GM13976 (cell line): ENCODE measurements at regions not wholly inside any gene's neighbourhood (a gene's known extent, or its start where the extent isn't known, plus 50 kb on each side); places are given as distances from the start of the nearest gene placed in this dataset.

Experiments used
- DNase-seq: peaks from one replicate; pipeline ENCODE4 v3.0.0; 2012; ENCODE audit warnings: low spot score
- in situ Hi-C: fragments of 300-500 bp; cut with MboI; formaldehyde crosslinking; loops from one replicate; pipeline ENCODE4 v1.12.0; 2022; ENCODE audit warnings: low sequenced_read_pairs, mixed read lengths, inconsistent platforms; ENCODE audit not compliant: unreplicated experiment
- TF ChIP-seq, protein P1 (sequence below): IDR thresholded peaks from 2 replicates; pipeline ENCODE4 v1.5.1; 2012; ENCODE audit warnings: borderline replicate concordance, mild to moderate bottlenecking; ENCODE audit not compliant: insufficient read depth; ENCODE audit errors: extremely low read depth, missing control alignments, control extremely low read depth

DNA sequence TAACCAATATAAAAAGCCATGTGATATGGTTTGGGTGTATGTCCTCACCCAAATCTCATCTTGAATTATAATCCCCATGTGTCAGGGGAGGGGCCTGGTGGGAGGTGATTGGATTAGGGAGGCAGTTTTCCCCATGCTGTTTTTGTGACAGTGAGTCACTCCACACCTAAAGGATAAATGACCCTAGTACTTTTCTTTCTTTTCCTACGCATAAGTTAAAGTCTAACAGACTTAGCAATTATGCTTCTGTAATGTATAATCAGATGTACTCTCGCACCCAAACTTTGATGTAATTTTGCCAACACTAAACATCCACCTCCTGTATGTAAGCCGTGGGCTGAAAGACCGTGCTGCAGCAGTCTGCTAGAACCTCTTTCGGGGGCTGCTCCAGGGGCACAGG lies 97.2 kb upstream of the DSEL start:
- no peak for DNase-seq
- in situ Hi-C loops: no loop called here
- TF ChIP-seq, protein P1, sequence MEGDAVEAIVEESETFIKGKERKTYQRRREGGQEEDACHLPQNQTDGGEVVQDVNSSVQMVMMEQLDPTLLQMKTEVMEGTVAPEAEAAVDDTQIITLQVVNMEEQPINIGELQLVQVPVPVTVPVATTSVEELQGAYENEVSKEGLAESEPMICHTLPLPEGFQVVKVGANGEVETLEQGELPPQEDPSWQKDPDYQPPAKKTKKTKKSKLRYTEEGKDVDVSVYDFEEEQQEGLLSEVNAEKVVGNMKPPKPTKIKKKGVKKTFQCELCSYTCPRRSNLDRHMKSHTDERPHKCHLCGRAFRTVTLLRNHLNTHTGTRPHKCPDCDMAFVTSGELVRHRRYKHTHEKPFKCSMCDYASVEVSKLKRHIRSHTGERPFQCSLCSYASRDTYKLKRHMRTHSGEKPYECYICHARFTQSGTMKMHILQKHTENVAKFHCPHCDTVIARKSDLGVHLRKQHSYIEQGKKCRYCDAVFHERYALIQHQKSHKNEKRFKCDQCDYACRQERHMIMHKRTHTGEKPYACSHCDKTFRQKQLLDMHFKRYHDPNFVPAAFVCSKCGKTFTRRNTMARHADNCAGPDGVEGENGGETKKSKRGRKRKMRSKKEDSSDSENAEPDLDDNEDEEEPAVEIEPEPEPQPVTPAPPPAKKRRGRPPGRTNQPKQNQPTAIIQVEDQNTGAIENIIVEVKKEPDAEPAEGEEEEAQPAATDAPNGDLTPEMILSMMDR: no peak

DNA sequence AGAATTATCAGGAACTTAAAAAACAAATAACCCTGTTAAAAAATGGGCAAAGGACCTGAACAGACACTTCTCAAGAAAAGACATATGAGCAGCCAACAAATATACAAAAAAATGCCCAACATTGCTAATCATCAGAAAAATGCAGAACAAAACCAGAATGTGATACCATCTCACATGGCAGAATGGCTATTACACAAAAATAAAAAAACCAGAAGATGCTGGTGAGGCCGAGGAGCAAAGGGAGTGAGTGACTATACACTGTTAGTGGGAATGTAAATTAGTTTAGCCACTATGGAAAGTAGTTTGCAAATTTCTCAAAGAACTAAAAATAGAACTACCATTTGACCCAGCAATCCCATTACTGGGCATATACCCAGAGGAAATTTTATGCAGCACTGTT lies 95.8 kb upstream of the DSEL start:
- no peak for DNase-seq
- TF ChIP-seq, protein P1: no peak
- in situ Hi-C loops: no loop called here

DNA sequence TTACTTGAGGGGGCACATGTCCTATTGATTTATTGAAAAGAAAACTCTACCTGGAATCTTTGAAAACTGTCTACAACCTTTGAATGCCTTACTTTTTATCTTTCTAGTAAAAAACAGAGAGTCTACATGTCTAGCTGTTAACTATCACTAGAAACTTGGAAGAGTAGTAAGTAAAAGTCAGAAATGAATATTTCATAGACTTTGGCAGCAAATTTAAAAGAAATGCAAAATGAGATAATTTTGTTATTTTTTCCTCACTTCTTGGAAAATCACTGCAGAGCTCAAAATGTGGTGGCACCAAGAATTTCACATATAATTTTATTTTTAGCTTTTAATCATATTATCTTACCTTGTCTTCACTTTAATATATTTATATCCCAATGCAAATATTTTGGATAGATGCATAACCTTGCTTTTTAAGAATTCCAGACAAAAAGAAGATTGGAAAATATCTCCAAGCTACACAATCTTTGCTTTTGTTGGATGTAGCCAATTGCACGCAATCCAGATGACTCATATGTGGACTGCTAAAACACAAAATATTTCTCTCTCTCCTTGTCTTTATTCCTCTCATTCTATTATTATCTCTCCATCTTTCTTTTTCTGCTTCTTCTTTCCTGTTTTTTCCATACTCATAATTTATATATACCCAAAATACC lies 92.2 kb upstream of the DSEL start:
- TF ChIP-seq, protein P1: no peak
- no peak for DNase-seq
- in situ Hi-C loops: no loop called here

DNA sequence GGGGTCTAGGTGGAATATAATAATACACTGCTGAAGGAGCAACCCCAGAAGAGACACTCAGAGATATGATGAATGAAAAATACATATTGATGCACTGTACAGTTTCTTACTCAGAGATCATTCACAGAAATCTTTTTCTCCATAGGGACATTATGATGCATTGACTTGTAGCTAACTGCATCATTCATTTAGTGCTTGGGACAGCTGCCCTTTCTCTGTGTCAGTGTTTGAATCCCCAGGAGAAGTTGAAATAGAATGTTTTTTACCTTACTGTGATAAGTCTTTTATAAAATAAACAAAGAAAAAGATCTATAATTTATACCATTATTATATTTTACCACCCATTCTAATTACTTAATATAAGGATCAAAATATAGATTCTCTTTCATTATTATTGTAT lies 91.7 kb upstream of the DSEL start:
- DNase-seq: no peak
- in situ Hi-C loops: no loop called here
- TF ChIP-seq, protein P1: no peak

DNA sequence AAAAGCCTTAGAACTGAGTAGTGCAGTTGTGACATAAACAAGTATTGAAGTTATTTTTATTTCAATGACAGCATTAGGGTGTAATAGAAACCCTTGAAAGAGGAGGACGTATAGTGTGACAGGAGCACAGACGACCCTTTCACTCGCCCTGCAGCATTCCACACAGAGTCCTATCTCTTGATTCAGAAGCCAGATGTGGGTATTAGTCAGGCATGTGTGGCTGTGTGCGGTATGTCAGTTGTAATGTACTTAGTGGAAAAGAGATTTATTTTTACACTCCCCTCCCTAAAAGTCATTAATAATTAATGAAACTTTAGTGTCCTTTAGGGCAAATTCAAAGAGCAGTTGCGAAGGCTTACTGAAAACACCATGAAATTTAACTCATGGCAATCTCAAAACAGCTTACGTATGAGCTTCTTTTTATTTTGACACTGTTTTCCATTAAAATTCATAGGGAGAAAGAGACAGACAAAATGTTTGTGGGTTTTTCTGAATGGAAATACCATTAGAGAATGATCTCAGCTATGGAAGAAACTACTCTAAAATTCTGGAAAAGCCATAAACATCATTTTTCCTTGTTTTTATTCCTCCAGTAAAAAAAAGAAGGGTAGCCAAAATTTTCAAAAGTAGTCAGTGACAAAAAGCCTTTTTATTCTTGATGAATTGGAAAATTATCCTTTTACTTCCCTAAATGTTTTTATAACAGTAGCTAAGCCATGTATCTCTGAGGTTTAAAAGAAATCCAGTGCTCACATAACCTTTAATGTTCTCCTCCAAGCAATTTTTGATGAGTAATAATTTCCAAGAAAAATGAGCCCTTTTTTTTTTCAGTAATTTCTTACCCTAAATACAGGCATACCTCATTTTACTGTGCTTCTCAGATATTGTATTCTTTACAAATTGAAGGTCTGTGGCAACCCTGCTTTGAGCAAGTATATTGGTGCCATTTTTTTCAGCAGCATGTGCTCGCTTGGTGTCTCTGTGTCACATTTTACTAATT lies 84.0 kb upstream of the DSEL start:
- TF ChIP-seq, protein P1: no peak
- in situ Hi-C loops: no loop called here
- no peak for DNase-seq

DNA sequence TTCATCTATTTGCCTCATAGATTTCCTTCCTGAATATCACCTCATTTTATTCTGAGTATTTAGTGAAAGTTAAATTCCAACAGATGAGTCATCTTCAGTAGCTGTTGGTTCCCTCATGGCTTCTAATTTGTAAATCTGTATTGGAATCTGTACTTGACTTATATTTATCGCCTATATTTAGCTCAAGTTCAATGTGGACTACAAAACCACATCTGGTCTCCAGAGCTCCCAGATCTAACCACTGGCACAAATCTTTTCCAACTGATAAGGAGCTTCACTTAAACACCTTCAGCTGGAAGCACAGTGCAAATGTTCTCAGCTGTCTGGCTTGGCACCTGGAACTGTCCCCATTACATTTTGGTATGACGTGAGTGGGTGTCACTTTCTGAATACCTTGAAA lies 82.8 kb upstream of the DSEL start:
- in situ Hi-C loops: no loop called here
- TF ChIP-seq, protein P1: no peak
- no peak for DNase-seq
